GM13977 (cell line): ENCODE measurements at regions not wholly inside any gene's neighbourhood (a gene's known extent, or its start where the extent isn't known, plus 50 kb on each side); places are given as distances from the start of the nearest gene placed in this dataset.

Source experiments
- DNase-seq: peaks from one replicate; pipeline ENCODE4 v3.0.0; 2012; ENCODE audit warnings: low spot score
- CTCF ChIP-seq: IDR thresholded peaks from 2 replicates; pipeline ENCODE4 v1.5.1; 2012; ENCODE audit warnings: mild to moderate bottlenecking, control low read depth; ENCODE audit not compliant: insufficient read depth; ENCODE audit errors: extremely low read depth, missing control alignments
- in situ Hi-C: fragments of 300-500 bp; cut with MboI; formaldehyde crosslinking; loops from one replicate; pipeline ENCODE4 v1.12.0; 2022; ENCODE audit warnings: low sequenced_read_pairs, low pct_unique_long_range_greater_than_20kb, mixed read lengths, inconsistent platforms; ENCODE audit not compliant: unreplicated experiment

- in situ Hi-C loops = no loop called here
- TF ChIP-seq CTCF = no peak
- no peak for DNase-seq
Measured at GRCh38 chr17:52212851-52213250, 54.3 kb upstream of the CA10 start.

- in situ Hi-C loops = no loop called here
- no peak for DNase-seq
- no peak for TF ChIP-seq CTCF
Measured at GRCh38 chr17:52209507-52209906, 51.0 kb upstream of the CA10 start.
